Stimulated activated CD4-positive, alpha-beta T cell treated with anti-CD3 and anti-CD28 coated beads, Interleukin-2, amount 100 ng/mL, for 24 hours (primary cell): ENCODE measurements at regions not wholly inside any gene's neighbourhood (a gene's known extent, or its start where the extent isn't known, plus 50 kb on each side); places are given as distances from the start of the nearest gene placed in this dataset.

Source experiments
- DNase-seq, 2 donors: peaks; one replicate each; pipeline ENCODE4 v3.0.0-alpha.2; 2020

DNA sequence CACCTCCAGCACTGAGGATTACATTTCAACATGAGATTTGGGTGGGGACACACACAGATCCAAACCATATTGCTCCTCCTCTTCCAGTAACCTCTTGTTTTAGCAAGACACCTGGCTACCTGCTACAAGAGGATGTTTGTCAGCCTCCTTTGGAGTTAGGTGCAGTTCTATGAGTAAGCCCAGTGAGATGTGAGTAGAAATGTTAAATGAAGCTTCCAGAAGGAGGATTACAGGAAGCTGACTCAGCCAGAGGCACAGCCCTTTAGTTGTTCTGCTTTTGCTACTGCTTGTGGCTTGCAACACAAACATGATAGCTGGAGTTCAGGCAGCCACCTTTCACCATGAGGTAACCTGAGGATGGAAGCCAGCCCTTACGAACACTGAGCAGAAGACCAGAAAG lies 382.7 kb upstream of the RNF32 start:
- no peak for DNase-seq

DNA sequence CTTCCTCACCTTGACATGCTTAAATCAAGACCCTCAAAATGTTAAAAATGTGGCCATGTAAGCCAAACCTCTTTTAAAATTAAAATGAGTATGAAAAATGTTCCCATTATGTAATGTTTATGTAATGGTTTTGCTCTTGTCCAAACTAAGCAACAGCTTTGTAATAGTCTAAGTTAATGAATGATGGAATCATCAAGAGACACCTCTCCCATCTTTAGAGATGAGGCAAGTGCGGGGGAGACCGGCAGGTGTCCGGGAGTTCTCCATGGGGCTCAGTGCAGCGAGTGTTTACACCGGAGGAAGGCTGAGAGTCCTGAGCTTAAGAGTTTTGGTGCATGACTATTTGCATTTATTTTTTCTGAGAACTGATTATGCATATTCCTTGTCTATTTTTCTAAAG lies 384.9 kb upstream of the RNF32 start:
- no peak for DNase-seq

DNA sequence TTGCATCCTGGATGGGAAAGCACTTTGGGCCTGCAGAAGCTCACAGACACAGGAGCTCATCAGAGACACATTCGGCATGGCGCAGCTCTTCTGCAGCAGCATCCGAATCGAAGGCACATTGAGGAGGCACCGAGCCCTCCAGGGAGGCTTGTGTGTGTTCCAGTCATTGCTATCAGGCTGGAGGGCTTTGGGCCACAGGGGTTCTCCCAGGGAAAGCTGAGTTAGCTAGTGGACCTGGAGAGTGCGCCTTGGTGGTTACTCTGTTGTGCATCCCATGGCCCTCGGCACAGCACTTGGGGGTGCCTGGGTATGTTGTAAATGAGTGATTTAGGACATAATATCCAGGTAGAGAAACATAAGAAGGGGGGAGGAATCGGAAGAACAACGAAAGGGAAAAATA lies 388.7 kb upstream of the RNF32 start:
- no peak for DNase-seq

DNA sequence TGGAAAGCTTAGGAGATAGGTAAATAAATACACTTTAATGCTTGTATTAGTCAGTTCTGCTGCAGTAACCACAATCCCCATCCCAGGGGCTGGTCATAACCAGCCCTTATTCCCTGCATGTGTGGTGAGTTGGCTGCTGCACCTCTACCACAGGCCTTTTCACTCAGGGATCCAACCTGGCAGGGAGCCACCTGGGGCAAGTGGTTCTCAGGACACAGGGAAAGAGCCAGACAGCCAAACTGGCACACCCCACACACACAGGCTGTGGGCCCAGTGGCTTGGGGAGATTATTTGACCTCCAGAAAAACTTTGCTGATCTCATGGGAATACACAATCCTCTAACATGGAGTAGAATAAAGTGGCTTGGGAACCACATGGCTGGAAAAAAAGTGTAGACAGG lies 400.0 kb upstream of the RNF32 start:
- DNase-seq, result no peak

DNA sequence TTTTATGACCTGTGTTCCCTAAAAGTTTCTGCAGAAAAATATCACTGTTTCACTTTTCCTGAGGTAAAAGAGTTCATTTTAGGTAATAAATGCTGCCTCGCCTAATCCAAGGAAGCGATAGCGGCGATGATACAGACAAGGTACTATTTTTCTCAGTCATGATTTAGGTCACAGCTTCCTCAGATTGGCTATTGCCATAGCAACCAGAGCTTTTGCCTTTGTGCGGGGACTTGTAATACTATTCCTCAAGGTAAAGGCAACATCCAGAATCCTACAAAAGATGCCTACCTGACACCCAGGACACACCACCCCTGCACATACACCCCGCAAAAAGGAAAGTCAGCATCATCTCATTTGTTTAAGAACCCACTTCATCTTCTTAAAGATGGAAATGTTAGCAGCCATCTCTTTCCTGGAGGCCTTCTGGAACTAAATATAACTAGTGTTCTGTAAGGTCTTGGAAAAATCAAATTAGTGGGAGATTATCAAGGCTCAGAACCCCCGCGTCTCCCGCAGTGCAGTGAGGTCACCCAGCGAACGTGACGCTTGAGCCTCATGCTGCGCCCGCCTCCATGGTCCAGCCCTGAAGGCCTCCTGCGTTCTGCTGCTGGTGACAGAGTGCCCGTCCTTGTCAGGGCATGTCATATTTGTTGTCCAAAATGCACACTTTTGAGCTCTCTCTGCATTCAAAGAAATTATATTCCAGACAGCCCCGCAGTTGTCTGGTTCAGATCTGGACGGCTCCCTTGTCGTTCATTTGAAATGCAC lies 402.0 kb upstream of the RNF32 start:
- DNase-seq, result no peak

DNA sequence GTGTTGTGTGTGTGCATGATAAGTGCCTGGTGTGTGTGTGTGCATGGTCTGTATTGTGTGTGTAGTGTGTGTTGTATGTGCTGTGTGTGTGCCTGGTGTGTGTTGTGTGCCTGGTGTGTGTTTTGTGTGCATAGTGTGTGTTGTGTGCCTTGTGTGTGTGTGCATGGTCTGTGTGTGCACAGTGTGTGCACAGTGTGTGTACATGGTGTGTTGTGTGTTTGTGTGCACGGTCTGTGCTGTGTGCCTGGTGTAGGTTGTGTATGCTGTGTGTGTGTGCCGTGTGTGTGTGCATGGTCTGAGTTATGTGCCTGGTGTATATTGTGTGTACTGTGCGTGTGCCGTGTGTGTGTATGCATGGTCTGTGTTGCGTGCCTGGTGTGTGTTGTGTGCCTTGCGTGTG lies 403.0 kb upstream of the RNF32 start:
- DNase-seq, result no peak

DNA sequence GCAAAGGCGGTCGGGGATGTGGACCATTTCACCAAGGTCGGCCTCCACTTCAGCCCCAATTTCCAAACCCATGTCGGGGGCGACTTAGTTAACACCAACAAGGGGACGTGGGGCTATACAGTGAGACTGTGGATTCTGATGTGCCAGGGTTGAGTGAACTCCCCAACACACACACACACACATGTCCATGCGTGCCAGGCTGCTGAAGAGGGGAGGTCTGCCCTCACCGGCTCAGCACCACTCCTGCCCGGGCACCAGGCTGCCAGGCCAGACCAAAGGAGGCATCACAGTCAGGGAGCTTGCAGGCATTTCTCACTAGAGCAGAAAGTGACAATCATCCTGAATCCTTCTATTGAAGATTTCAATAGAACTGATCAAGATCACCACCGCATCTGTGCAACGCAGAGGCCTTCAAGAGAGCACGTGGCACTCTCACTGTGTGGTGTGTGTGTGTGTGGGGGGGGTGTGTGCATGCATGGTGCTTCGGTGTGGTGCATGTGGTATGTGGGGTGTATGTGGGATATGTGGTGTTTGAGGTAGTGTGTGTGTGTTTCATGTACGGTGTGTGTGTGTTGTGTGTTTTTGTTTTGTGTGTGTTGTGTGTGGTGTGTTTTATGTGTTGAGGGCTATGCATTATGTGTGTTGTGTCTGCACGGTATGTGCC lies 403.5 kb upstream of the RNF32 start:
- no peak for DNase-seq

DNA sequence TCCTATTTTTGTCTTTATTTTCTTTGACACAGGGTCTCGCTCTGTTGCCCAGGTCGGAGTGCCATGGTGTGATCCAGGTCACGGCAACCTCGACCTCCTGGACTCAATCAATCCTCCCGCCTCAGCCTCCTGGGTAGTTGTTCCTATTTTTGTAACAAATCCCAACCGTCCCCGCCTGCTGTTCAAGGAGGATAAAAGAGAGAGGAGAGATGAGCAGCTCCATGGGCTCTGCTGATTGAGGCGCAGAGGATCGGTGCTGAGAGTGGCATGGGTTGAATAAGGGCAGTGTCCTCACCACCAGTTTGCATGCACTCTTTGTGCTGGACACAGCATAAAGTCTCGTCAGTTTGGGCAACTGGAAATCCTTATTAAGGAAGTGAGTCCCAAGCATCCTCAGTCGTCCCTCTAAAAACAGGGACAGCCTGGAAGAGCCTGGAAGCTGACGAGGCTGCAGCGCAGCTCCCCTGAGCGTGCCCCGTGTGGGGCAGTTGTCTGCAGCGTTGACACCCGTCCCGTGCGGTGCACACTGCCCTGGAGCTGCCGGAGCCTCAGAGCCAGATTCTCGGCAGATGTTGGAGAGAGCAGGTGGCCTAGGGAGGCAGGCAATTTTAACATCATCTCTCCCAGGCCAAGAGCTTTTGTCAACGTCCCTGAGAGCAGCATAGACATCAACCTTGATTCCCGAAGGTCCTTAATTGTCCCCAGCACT lies 404.2 kb upstream of the RNF32 start:
- DNase-seq, result no peak

DNA sequence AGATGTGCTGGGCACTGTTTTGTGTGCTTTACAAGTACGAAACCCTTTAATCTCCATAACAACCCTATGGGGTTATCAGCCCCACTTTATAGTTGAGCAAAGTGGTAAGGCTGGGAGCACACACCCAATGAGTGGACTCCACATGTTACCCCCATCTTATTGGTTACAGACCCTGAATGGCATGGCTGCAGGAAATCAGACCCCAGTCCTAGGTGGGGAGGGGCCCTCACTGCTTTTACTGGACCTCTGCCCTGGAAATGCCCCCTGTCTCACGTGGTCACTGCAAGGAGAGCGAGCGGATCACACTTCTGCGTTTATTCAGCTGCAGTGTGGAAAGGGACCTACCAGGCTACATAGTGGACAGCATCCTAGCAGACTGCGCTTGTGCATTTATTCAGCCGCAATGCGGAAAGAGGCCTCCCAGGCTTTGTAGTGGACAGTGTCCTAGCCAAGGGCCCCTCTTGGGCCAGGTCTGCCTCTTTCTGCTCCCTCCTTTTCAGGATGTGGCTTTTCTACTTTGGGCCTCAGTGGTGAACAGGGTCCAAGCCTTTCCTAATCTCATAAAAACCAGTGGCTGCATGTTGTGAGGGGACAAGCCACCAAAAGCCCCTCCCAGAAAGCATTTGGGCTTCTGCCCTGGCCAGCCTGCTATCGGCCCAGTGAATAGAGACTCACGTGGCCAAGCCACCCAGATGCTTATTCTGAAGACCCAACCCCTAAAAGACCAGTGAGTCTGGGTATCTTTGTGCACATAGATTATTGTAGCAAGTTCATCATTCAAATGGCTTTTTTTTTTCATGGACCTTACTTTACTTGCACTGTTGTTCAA lies 405.7 kb upstream of the RNF32 start:
- DNase-seq, result no peak

DNA sequence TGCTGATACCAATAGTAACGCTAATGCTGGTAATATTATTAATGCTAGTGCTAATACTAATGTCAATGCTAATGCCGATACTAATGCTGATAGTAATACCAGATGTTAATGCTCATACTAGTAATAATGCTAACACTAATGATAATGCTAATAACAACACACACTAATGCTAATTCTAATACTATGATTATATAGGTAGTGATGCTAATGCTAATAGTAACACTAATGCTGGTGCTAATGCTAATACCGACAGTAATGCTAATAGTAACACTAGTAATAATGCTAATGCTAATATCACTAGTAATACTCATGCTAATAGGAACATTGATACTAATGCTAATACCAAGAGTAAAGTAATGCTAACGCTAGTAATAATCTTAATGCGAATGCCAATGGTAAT lies 406.4 kb upstream of the RNF32 start:
- no peak for DNase-seq

DNA sequence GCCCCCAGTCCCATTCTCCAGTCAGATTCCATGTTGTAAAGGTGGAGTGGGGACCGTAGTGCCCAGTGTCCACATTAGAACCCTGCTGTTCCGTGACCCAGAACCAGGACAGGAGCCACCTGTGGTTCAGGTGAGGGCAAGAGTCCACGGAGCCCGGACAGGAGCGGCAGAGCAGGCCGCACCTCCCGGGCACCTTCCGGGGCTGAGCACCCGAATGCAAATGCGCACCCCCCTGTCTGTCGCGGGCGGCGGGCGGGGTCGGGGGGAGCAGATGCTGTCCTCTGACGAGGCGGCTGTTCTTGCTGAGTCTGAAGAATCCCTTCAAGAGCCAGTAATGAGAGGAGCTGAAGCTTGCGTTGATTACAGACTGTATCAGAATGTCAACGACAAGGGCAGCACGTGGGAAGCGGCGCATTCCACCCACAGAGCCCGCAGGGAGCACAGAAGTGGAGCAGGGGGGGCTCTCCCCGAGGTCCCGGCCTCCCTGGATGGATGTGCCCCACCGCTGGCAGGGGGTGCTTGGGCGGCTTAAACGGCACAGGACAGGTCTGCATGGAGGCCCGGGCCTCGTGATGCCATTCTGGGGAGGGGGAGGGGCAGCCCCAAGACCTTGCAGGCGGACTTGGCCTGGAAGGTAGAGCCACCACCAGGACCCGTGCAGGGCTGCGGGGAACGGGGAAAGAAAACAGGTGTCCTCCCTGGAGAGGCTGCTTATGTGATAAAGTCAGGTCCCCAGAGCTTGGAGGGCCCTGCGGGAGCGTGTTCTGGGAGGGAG lies 407.5 kb upstream of the RNF32 start:
- no peak for DNase-seq

DNA sequence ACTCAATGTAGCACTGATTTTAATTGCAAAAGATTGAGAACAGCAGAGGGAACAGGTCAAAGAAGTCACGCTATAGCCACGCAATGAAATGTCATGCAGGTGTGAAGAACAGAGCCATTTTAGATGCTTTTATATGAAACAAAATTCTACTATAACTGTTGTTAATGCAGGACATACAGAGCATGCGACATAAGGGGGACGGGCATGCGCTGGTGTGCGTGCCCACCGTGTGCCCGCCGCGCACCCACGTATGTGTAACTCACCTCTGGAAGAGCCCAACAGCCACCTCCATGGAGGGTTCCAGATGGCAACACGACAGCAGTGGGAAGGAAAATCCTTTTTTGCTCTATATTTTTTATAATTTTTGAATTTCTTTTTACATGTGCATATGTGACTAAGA lies 410.0 kb upstream of the RNF32 start:
- DNase-seq, result no peak

DNA sequence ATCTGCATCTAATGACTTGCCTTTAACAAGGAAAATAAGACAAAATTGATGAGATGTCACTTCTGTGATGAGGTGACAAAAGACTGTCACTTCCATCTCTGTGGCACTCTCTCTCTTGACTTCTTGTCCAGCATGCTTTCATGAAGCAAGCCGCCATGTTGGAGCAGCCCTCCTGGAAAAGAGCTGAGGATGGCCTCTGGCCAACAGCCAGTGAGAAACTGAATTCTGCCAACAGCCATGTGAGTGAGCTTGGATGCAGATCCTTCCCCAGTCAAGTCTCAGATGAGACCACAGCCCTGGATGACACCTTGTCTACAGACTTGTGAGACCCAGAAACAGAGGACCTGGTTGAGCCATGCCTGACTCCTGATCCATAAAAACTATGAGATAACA lies 412.6 kb upstream of the SHH start:
- no peak for DNase-seq

DNA sequence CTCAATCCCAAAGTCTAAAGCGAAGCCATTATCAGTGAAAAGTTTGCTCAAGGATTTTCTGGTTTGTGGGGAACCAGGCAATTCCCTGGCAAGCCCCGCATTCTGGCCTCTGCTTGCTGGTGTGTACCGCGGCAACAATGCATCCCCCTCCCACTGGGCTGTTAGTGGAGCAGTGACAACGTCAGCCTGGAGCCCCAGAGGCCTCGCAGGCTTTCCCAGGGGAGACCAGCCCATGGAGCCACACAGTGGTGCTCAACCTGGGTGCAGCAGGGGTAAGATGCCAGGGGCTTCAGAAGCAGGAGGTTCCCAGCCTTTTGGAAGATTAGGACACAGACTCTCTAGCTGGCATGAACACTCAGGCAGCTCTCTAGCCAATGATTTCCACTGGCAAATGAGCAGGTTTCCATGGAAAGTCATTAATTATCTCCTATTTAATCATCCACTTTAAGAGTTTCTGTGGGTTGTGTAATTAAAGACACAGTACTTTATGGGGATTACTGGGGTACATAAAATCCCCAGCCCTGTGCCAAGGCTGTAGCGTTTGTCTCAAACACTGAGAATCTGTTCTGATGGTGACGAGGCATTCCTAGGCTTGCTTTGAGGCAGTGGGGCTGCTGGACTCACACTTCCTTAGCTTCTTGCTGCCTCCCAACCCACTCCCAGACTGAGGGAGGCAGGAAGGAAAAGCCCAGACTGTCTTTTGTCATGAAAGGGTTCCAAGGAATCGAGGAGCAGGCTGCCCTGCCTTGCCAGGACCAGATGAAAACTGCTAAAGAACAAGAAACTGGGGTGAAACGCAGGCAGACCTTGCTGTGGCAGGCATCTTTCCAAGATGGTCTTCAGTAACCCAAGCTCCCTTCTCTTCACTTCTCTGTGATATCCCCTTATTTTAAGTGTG lies 411.9 kb upstream of the SHH start:
- DNase-seq, result no peak

DNA sequence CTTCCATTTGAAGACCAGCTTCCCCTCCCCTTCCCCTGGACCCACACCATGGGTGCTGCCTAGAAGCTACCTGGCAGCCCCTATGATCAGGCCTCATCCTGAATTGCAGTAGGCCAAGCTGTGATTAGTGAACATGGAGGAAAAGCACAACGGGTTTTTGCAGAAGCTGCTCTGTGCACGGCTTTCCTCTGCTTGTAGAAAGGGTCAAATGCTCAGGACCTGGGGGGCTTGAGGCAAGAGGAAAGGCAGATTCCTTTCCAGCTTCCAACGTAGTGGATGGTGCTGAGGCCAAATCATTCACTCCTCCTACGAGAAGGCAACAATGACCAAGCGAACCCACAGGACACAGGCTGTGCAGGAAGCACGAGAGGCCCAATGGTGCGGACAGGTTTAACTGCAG lies 410.3 kb upstream of the SHH start:
- no peak for DNase-seq

DNA sequence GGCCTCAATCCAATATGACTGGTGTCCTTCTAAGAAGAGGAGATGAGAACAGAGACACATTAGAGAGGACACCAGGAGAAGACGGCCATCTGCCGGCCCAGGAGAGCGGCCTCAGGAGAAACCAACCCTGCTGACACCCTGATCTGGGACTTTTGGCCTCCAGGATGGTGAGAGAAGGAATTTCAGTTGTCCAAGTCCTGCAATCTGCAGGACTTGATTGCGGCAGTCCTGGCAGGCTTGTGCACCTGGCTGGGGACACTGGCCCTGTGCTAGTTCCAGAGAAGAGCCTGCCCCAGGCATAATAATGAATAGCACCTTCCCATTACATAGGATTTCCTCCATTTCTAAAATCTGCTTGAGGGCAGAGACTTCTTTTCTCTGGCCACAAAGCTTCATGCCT lies 409.9 kb upstream of the SHH start:
- DNase-seq, result no peak

DNA sequence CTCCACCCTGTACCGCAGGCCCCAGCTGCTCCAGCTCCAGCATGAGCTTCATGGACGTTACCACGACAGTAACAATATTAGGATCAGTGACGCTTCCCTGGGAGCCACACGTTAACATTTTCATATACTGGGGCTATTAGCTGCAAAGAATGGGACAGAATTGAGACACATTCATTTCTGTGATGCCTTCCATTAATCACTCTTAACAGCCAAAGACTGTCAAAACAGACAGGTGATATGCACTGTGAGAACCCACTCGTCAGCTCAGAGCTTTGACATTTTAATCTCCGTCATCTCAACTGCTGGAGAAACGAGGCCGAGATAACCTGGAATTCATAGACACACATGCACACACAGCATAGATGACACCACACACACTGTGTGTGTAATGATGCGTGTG lies 408.4 kb upstream of the SHH start:
- no peak for DNase-seq

DNA sequence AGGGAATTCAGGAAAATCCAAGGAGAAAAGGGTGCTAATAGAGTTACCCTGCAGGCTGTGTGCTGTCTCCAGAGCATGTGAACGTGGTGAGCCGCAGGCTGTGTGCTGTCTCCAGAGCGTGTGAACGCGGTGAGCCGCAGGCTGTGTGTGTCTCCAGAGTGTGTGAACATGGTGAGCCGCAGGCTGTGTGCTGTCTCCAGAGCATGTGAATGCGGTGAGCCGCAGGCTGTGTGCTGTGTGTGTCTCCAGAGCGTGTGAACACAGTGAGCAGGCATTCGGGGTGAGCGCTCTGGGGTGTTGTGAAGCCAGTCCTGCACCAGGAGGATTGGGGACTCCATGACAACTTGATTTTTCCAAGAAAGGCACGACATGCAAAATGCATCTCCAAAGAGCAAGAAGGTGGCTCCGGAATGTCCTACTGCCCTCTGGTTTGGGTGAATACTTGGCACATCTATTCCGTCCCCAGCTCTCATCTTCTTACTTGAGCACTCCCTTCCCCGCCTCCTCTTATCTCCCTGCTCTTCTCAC lies 407.9 kb upstream of the SHH start:
- DNase-seq, result no peak

DNA sequence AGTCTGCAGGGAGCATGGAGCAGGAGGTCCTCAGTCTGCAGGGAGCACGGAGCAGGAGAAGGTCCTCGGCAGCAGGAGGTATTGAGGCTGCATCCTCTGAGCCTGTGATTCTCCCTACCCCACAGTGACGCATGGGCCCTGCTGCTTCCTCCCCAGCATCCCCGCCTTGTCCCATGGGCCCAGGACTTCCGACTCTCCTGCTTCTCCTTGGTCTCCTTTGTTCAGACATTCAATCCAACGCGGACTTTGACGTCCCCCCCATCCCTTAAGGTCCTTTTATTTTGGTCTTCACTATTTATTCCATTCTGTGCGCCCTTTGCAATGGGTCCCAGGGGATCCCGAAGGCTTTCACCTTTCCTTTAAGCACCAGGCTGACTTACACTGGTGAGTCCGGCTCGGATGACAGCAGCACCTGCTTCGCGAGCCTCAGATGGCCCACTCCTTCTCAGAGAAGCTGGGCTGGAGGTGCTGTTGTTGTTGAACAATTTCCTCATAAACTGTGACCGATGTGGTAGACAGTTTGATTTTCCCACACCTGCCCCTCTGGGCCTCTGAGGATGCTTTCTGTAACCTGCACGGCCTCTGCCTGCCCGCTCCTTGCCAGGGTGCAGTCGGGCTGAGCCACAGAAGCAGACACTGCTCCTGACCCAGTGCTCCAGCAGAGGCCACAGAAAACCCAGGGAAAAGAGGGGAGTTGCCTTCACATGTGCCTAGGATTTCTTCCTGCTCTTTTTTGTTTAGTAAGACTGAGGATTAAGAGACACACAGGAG lies 407.2 kb upstream of the SHH start:
- DNase-seq, result no peak

DNA sequence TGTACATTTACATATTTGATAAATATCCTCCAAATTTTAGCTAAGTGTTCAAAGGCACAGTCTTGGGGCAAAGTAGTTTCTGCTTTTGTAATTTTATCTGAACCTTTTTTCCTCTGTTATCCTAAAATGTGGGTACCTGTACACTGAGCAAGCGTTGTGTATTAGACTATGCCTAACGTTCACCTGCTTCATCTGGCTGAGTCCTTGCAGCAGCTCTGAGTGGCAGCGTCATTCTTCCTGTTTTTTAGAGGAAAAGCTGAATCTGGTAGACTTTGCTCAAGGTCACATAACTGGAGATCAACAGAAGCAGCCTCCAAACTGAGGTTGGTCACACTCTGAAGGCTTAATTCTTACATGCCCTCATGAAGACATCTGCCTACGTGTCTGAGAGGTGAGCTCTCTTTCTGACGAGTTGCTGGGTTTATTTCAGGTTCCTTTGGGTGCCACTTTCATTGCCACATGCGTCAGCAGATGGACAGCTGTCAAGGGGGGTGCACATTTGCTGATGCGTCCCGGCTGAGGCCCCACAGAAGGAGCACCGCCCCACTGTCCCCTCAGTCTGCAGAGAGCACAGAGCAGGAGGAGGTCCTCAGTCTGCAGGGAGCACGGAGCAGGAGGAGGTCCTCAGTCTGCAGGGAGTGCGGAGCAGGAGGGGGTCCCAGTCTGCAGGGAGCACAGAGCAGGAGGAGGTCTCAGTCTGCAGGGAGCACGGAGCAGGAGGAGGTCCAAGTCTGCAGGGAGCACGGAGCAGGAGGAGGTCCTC lies 406.5 kb upstream of the SHH start:
- no peak for DNase-seq
